Left lung (tissue), 4 donors: ENCODE measurements at regions not wholly inside any gene's neighbourhood (a gene's known extent, or its start where the extent isn't known, plus 50 kb on each side); places are given as distances from the start of the nearest gene placed in this dataset.

Experiments used
- ATAC-seq: fragments of 200-7000 bp; cut with Tn5 transposase; one replicate; pipeline ENCODE4 v1.9.1; 2020; ENCODE audit warnings: moderate library complexity
- DNase-seq, 4 donors: peaks; one replicate each; pipeline ENCODE4 v3.0.0-alpha.2; 2013 to 2020
- H3K27ac ChIP-seq, 2 donors: fragments of 200-600 bp; sonication (generic) in 1 of 2; one replicate each; pipeline versions ENCODE4 v1.5.0 to v1.8.0; 2020 to 2021
- H3K27me3 ChIP-seq, 2 donors: fragments of 200-600 bp; sonication (generic) in 1 of 2; one replicate each; pipeline versions ENCODE4 v1.5.0 to v1.8.0; 2020 to 2021
- H3K36me3 ChIP-seq, 2 donors: fragments of 200-600 bp; sonication (generic) in 1 of 2; one replicate each; pipeline versions ENCODE4 v1.5.0 to v1.8.0; 2020 to 2021
- H3K4me1 ChIP-seq, 2 donors: fragments of 200-600 bp; one replicate each; pipeline ENCODE4 v1.8.0; 2021
- H3K4me3 ChIP-seq, 2 donors: fragments of 200-600 bp; sonication (generic) in 1 of 2; one replicate each; pipeline versions ENCODE4 v1.5.0 to v1.8.0; 2020 to 2021; ENCODE audit warnings: mild to moderate bottlenecking in 1 of 2
- H3K9me3 ChIP-seq, 2 donors: fragments of 200-600 bp; sonication (generic) in 1 of 2; one replicate each; pipeline versions ENCODE4 v1.5.0 to v1.8.0; 2020 to 2021
- intact Hi-C, 2 donors: fragments of 100-400 bp; cut with DNase I; formaldehyde crosslinking; loops; one replicate each; pipeline versions ENCODE4 v1.11.2 to v1.14.2; 2022
- microRNA-seq, 2 donors: library from miRNA; unstranded; fragments of <30 nt; microRNA quantifications; one replicate each; pipeline ENCODE4, GENCODE V29; 2019
- TF ChIP-seq, protein P1 (sequence below), 2 donors: fragments of 200-600 bp; sonication (generic) in 1 of 2; IDR thresholded peaks; one replicate each; pipeline versions ENCODE4 v1.5.0 to v1.8.0; 2021; ENCODE audit warnings: antibody characterized with exemption in 2 of 2
- donor health status: DM: no; HTN: yes; CAD: no.
- donor health status: DM: no; HTN: no; CAD: no.

DNA sequence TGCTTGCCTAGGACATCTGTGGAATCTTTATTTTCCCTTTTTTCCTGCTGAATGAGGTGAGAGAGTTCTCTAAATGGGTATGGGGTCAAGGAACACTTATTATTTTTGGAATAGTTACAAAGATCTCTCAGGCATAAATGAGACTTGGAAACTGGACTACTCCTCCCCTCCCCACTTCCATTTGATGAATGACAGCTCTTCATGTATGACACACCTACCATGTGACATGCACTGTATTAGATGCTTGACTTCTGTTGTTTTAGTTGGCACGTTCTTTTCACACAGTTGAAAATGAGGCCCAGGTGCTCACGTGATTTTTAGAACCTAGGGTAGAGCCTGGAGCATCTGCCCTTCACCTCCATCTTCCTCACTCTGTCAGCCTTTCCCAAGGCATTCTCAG, 62.4 kb downstream of the VCPKMT start:
- intact Hi-C loops: no loop called here
- H3K27ac ChIP-seq: no peak overlapping the region
- no peaks in the 10 kb centered on the region for H3K27me3 ChIP-seq
- no peaks in the 10 kb centered on the region for H3K9me3 ChIP-seq
- TF ChIP-seq, protein P1, sequence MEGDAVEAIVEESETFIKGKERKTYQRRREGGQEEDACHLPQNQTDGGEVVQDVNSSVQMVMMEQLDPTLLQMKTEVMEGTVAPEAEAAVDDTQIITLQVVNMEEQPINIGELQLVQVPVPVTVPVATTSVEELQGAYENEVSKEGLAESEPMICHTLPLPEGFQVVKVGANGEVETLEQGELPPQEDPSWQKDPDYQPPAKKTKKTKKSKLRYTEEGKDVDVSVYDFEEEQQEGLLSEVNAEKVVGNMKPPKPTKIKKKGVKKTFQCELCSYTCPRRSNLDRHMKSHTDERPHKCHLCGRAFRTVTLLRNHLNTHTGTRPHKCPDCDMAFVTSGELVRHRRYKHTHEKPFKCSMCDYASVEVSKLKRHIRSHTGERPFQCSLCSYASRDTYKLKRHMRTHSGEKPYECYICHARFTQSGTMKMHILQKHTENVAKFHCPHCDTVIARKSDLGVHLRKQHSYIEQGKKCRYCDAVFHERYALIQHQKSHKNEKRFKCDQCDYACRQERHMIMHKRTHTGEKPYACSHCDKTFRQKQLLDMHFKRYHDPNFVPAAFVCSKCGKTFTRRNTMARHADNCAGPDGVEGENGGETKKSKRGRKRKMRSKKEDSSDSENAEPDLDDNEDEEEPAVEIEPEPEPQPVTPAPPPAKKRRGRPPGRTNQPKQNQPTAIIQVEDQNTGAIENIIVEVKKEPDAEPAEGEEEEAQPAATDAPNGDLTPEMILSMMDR (IDR thresholded peaks at IDR 0.05): no peak
- ATAC-seq: no peak
- no peak overlapping the region for H3K4me3 ChIP-seq
- no peaks in the 10 kb centered on the region for H3K36me3 ChIP-seq
- peaks cover 0 to 18% of the 10 kb centered on the region in 2 donors for H3K4me1 ChIP-seq
- no peak for DNase-seq

GRCh38 chr14:50055461-50056228, 60.7 kb downstream of the VCPKMT start:
- intact Hi-C loops: no loop called here
- Histone ChIP-seq H3K36me3 (no peaks in the 10 kb centered on the region), H3K27ac (no peak overlapping the region), H3K4me3 (no peak overlapping the region), H3K9me3 (no peaks in the 10 kb centered on the region), H3K4me1 (peaks cover 4 to 30% of the 10 kb centered on the region in 2 donors), H3K27me3 (no peaks in the 10 kb centered on the region)
- ATAC-seq (peak; percentile 48), DNase-seq (peak in 2 of 4 donors; percentile 58 to 65)
- TF ChIP-seq, protein P1 (IDR thresholded peaks at IDR 0.05): no peak

DNA sequence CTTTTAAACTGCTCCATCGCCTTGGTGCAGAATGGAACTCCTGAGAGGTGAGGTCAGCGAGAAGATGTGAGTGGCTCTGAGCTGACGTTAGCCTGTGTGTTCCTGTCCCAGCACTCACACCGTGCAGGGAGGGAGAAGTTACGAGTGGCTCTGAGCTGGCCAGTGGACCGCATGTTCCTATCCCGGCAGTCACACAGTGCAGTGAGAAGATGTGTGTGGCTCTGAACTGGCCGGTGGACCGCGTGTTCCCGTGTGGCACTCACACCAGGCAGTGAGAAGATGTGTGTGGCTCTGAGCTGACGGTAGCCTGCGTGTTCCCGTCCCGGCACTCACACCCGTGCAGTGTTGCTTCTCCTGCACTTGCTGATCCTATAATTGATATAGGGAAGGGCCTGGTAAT, 59.9 kb downstream of the VCPKMT start:
- no peak for ATAC-seq

DNA sequence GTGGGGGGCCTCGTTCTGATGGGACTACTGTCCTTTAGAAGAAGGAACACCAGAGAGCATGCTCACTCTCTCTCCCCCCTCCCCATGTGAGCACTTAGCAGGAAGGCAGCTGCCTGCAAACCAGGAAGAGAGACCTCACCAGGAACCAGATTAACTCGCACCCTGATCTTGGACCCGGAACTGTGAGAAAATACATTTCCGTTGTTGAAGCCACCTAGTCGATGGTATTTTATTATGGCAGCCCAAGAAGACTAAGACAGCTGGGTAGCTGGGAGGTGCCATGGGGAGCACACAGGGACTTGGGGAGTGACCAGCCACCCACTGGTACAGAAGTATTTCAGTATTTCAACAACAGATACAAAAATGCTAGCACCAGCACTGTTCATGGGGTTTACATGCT, 59.0 kb downstream of the VCPKMT start:
- DNase-seq (no peak), ATAC-seq (no peak)
- Histone ChIP-seq H3K36me3 (no peaks in the 10 kb centered on the region), H3K27ac (no peak overlapping the region), H3K4me1 (peaks cover 18 to 47% of the 10 kb centered on the region in 2 donors), H3K9me3 (no peaks in the 10 kb centered on the region), H3K27me3 (no peaks in the 10 kb centered on the region), H3K4me3 (no peak overlapping the region)
- intact Hi-C loops: no loop called here
- TF ChIP-seq, protein P1 (IDR thresholded peaks at IDR 0.05): no peak

More for the DNA sequence above, 59.9 kb downstream of the VCPKMT start:
- Histone ChIP-seq H3K36me3 (no peaks in the 10 kb centered on the region), H3K9me3 (no peaks in the 10 kb centered on the region), H3K4me3 (no peak overlapping the region), H3K4me1 (peaks cover 10 to 38% of the 10 kb centered on the region in 2 donors), H3K27me3 (no peaks in the 10 kb centered on the region), H3K27ac (no peak overlapping the region)
- intact Hi-C loops: no loop called here
- DNase-seq: no peak
- TF ChIP-seq, protein P1 (IDR thresholded peaks at IDR 0.05): no peak

GRCh38 chr14:50058113-50058512, 58.3 kb downstream of the VCPKMT start:
- Histone ChIP-seq H3K36me3 (no peaks in the 10 kb centered on the region), H3K4me1 (peaks cover 20 to 54% of the 10 kb centered on the region in 2 donors), H3K9me3 (no peaks in the 10 kb centered on the region), H3K27ac (no peak overlapping the region), H3K27me3 (no peaks in the 10 kb centered on the region), H3K4me3 (no peak overlapping the region)
- no peak for ATAC-seq
- TF ChIP-seq, protein P1 (IDR thresholded peaks at IDR 0.05): no peak
- intact Hi-C loops: no loop called here
- no peak for DNase-seq

Small RNAs in the stretch of these regions (microRNA-seq; reads per million reads assigned to microRNA genes)
- gene MIR6076: 0 reads per million in 2 donors
